Epithelial cell of prostate (primary cell): ENCODE measurements at regions not wholly inside any gene's neighbourhood (a gene's known extent, or its start where the extent isn't known, plus 50 kb on each side); places are given as distances from the start of the nearest gene placed in this dataset.
"Not testable (repeated sequence)": the region's sequence is repeated elsewhere in the genome, so short reads cannot be mapped to it uniquely, and the experiment has no call there.

Source experiments
- DNase-seq: peaks from one replicate; pipeline ENCODE4 v3.0.0-alpha.2; 2011; ENCODE audit warnings: low read depth, low spot score
- H3K27ac ChIP-seq: fragments of 450-650 bp; 2 replicates; pipeline ENCODE4 v1.5.1; 2017; ENCODE audit warnings: mild to moderate bottlenecking

DNA sequence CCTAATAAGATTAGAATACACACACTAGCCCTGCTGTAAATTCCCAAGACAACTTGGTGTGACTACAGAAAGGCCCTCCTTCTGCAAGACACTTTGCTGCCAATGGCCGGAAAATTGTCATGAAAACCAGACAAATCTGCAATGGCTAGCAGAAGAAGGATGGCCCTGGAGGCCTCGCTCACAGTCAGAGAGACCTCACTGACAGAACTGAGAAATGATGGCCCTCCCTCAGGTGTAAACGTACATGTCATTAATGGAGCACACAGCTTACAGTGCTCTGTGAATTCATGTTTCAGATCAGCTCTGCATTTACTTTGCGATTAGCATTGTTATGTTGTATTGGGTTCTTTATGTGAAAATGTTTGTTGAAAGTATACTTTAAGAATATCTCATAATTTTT is 202.9 kb upstream of the N4BP1 start:
- DNase-seq: no peak
- H3K27ac ChIP-seq: no peak overlapping the region

DNA sequence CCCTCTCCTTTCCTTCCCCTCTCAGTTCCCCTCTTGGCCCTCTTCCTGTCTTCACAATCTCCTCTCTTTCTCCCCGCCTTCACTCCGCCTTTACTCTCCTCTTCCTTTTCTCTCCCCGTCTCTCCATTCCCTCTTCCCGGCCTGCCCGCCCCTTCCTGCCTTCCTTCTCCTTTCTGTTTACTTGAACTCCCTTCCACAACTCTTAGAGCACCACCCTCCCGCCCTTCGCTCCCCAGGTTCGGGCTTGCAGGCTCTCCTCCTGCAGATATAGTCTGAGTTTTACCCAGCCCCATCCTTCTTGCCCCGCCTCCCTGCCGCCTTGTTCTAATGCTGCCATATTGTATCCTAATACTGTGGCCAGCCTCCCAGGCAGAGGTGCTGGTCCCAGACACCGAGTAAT is 201.5 kb upstream of the N4BP1 start:
- no peak overlapping the region for H3K27ac ChIP-seq
- DNase-seq: no peak

DNA sequence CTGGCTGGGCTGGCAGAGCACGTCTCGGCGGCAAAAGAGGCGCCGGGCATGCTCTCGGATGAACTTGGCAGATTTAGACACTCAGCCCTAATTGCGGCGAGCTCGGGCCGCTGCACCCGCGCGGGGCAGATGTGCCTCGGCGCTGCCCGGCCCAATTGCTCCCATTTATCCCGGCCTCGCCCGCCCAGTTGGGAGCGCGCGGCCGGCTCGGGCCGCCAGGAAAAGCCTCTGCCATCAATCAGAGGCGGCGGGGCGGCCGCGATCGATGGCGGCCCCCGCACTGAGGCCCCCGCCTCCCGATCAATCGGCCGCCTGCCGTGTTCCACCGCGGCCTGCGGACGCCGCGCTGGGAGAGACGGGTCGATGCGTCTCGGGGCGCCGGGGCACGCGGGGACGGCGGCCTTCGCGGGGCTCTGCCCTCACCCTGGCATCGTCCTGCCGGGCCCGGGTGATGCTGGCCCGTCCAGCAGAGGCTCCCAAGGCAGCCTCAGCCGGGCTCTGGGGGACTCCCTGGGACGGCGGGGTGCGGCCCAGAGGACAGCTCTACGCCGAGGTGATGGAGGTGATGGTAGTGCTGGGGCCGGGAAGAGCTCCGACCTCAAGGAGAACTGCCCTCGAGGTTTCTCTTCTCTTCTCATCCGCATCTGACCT is 200.9 kb upstream of the N4BP1 start:
- no peak overlapping the region for H3K27ac ChIP-seq
- DNase-seq: no peak

GRCh38 chr16:48810436-48810802 is 200.4 kb upstream of the N4BP1 start:
- no peak for DNase-seq
- H3K27ac ChIP-seq: no peak overlapping the region

DNA sequence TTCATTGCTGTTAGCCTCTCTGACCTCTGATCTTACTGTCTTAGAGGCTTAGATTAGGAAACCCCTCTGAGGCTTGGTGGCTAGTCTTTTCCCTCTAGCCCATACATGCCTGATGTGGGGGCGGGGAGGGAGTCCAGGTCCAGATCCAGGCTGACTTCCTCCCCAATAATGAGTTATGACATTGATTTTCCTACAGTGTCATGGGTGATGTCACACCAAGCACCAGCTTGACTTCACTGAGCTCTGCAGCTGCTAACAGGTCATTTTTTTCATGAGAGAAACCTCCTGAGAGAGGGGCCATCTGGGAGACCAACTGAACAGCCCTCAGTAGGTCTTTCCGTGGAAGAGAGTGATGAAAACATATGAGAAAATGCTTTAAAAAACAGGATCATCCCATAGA is 180.2 kb upstream of the N4BP1 start:
- no peak for DNase-seq
- no peak overlapping the region for H3K27ac ChIP-seq

GRCh38 chr16:48788475-48788874 is 178.5 kb upstream of the N4BP1 start:
- no peak for DNase-seq

DNA sequence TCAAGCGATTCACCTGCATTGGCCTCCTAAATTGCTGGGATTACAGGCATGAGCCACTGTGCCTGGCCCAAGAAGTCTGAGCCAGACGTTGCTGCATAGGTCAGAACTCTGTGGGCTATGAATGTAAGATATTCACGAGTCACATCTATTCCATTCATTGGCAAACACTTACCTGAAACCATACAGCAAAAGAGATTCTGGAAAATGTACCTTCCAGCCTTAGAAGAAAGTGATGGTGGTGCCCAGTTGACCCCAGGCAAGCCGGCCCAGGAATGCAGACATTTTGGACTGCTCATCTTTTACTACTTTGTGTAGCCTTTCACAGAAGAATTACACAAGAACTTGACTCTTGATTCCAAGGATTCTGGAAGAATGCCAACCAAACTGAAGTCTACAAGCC is 135.6 kb upstream of the N4BP1 start:
- no peak for DNase-seq
- H3K27ac ChIP-seq: no peak overlapping the region

More at GRCh38 chr16:48788475-48788874, 178.5 kb upstream of the N4BP1 start:
- no peak overlapping the region for H3K27ac ChIP-seq

DNA sequence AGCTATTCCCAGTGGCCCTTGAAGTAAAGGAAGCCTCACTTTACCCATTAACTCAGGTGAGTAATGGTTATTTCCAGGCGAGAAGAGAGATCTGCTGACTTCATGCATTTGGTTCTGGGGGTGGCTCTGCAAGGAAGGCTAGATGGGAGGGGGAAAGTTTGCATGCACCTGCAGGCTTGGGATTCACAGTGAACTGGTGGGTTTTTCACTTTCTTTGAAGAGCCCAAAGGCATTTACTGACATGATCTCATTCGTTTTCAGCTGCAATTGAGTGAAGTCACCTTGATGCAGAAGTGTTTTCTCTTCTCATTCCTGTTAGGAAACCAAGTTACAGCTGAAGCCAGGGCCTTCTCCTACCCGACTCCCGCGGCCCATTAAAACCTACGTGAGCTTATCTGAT is 131.0 kb upstream of the N4BP1 start:
- H3K27ac ChIP-seq: no peak overlapping the region
- DNase-seq: no peak

GRCh38 chr16:48734220-48734619 is 124.2 kb upstream of the N4BP1 start:
- no peak overlapping the region for H3K27ac ChIP-seq
- DNase-seq: no peak

- no peak for DNase-seq
- H3K27ac ChIP-seq: no peak overlapping the region
Observed at GRCh38 chr16:48704710-48705109, 94.7 kb upstream of the N4BP1 start.

DNA sequence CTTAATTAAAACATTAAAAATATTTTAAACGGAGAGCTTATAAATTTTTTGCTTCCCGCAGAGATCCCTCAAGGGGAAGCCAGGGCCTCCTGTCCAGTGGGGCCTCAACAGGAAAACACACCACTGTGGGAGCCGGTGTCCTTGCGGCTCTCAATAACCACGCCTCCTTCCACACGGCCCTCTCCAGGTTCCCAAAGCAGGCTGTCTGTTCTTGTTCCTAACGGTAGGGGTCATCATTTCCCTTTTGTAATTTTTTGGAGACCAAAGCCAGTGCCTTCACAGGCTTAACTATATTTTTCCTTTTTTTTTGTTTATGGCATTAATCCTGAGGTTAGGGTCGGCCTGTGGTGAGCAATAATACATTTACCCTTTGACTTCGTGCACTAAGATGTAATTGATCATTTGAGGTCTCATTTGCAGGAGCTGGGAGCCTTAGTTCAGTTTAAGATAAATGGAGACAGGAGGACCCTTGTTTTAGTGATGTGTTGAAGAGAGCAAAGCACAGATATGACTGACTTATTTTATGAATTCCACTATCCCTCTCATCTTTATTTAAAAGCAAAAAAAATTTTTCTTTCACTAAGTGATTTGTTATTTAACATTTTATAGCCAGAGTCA is 77.5 kb upstream of the N4BP1 start:
- no peak overlapping the region for H3K27ac ChIP-seq
- DNase-seq: peak; percentile 16

GRCh38 chr16:48684148-48684547 is 74.2 kb upstream of the N4BP1 start:
- H3K27ac ChIP-seq: no peak overlapping the region
- no peak for DNase-seq

DNA sequence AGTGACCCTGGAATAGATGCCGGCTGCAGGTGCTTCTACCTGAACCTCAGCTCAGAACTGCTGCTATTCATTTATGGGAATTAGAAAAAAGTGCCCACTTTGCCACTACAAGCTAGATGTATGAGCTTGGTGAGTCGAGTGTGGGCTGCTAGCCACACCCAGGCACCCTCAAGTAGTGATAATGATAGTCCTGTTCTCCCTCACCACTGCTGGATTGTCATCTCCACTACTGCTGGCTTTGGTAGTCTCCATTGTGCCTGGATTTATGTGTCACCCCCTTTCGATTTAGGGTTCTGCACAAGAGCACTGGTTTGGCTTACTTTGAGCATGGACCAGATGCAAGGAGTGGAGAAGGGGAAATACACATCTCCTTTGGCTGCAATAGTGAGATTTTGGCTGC is 73.0 kb upstream of the N4BP1 start:
- DNase-seq: no peak

GRCh38 chr16:48681520-48681919 is 71.5 kb upstream of the N4BP1 start:
- H3K27ac ChIP-seq: no peak overlapping the region
- no peak for DNase-seq

More for the DNA sequence above, 73.0 kb upstream of the N4BP1 start:
- no peak overlapping the region for H3K27ac ChIP-seq

DNA sequence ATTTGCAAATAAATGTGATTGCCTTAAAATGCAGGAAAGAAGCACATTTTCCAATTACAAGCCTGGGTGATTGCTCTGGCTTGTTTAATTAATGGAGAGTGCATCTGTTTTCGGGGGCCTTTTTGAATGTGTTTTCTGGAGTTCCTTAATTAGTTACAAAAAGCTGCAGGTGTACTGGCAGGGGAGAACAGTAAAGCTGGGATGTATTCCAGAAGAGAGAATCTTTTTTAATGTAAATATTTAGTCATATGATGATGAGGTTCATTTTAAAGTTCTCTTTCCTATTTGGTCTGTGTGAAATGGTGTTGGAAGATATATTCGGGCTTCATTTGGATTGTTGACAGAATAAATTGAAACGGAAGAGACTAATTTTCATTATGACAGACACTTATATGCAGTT is 70.9 kb upstream of the N4BP1 start:
- no peak overlapping the region for H3K27ac ChIP-seq
- DNase-seq: no peak

- DNase-seq: no peak
- H3K27ac ChIP-seq: no peak overlapping the region
Observed at GRCh38 chr16:48676836-48677235, 66.9 kb upstream of the N4BP1 start.

DNA sequence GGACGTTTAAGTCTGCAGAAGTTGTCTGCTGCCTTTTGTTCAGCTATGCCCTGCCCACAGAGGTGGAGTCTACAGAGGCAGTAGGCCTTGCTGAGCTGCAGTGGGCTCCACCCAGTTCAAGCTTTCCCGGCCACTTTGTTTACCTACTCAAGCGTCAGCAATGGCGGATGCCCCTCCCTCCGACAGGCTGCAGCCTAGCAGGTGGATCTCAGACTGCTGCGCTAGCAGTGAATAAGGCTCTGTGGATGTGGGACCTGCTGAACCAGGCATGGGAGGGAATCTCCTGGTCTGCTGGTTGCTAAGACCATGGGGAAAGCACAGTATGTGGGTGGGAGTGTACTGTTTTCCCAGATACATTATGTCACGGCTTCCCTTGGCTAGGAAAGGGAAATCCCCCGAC is 58.2 kb upstream of the N4BP1 start:
- H3K27ac ChIP-seq, DNase-seq: not testable (repeated sequence)

- H3K27ac ChIP-seq: no peak overlapping the region
- DNase-seq: no peak
Observed at GRCh38 chr16:48659940-48660339, 50.0 kb upstream of the N4BP1 start.
